Tibial nerve (tissue), 4 donors: ENCODE measurements at regions not wholly inside any gene's neighbourhood (a gene's known extent, or its start where the extent isn't known, plus 50 kb on each side); places are given as distances from the start of the nearest gene placed in this dataset.

Source experiments
- CTCF ChIP-seq, 5 experiments: fragments of 200-600 bp in 3 of 5; fragments of 450-650 bp in 2 of 5; sonication (generic) in 3 of 5; IDR thresholded peaks; one replicate each; pipeline ENCODE4 v1.5.1; 2016 to 2019; ENCODE audit warnings: antibody characterized with exemption in 5 of 5, mild to moderate bottlenecking in 3 of 5, moderate library complexity in 2 of 5
- EP300 ChIP-seq, 2 donors: sonication (generic); formaldehyde crosslinking; IDR thresholded peaks; one replicate each; pipeline ENCODE4 v1.6.1; 2017; ENCODE audit warnings: antibody characterized with exemption in 2 of 2, mild to moderate bottlenecking in 1 of 2
- POLR2A ChIP-seq, 2 donors: fragments of 450-650 bp; IDR thresholded peaks; one replicate each; pipeline ENCODE4 v1.6.1; 2017; ENCODE audit warnings: antibody characterized with exemption in 2 of 2, mild to moderate bottlenecking in 2 of 2, moderate library complexity in 2 of 2

- TF ChIP-seq CTCF (IDR thresholded peaks at IDR 0.05): no peak
- no peak for TF ChIP-seq EP300 (IDR thresholded peaks at IDR 0.05)
- TF ChIP-seq POLR2A (IDR thresholded peaks at IDR 0.05): no peak
These were observed 321.5 kb downstream of the LRFN2 start for GRCh38 chr6:40265615-40266014.
